Peyer's patch (tissue), 4 donors: ENCODE measurements at regions not wholly inside any gene's neighbourhood (a gene's known extent, or its start where the extent isn't known, plus 50 kb on each side); places are given as distances from the start of the nearest gene placed in this dataset.

Source experiments
- POLR2A ChIP-seq, 2 donors: fragments of 450-650 bp; IDR thresholded peaks; one replicate each; pipeline ENCODE4 v1.5.1; 2017; ENCODE audit warnings: antibody characterized with exemption in 2 of 2, mild to moderate bottlenecking in 2 of 2, moderate library complexity in 2 of 2
- TF ChIP-seq, protein P1 (sequence below), 6 experiments: fragments of 450-650 bp in 4 of 6; fragments of 200-600 bp in 2 of 6; sonication (generic) in 1 of 6; IDR thresholded peaks; one replicate each; pipeline ENCODE4 v1.5.1; 2017 to 2019; ENCODE audit warnings: antibody characterized with exemption in 6 of 6, mild to moderate bottlenecking in 3 of 6, moderate library complexity in 1 of 6

- TF ChIP-seq, protein P1, sequence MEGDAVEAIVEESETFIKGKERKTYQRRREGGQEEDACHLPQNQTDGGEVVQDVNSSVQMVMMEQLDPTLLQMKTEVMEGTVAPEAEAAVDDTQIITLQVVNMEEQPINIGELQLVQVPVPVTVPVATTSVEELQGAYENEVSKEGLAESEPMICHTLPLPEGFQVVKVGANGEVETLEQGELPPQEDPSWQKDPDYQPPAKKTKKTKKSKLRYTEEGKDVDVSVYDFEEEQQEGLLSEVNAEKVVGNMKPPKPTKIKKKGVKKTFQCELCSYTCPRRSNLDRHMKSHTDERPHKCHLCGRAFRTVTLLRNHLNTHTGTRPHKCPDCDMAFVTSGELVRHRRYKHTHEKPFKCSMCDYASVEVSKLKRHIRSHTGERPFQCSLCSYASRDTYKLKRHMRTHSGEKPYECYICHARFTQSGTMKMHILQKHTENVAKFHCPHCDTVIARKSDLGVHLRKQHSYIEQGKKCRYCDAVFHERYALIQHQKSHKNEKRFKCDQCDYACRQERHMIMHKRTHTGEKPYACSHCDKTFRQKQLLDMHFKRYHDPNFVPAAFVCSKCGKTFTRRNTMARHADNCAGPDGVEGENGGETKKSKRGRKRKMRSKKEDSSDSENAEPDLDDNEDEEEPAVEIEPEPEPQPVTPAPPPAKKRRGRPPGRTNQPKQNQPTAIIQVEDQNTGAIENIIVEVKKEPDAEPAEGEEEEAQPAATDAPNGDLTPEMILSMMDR (IDR thresholded peaks at IDR 0.05): no peak
- no peak for TF ChIP-seq POLR2A (IDR thresholded peaks at IDR 0.05)
Observed at GRCh38 chr1:18041102-18041501, 66.5 kb upstream of the IGSF21 start.
